ENCODE measurements at regions not wholly inside any gene's neighbourhood (a gene's known extent, or its start where the extent isn't known, plus 50 kb on each side); places are given as distances from the start of the nearest gene placed in this dataset.

GRCh38 chr6:22126910-22127309 is 169.9 kb downstream of the PRL start:
- TF ChIP-seq ZNF8 (CRISPR knock-in tag; IDR thresholded peaks at IDR 0.05) (no peak), TCF4 (CRISPR knock-in tag; IDR thresholded peaks at IDR 0.05; ENCODE audit: borderline replicate concordance) (no peak), ZFP30 (CRISPR knock-in tag; IDR thresholded peaks at IDR 0.05) (no peak), PATZ1 (CRISPR knock-in tag; IDR thresholded peaks at IDR 0.05; ENCODE audit: borderline replicate concordance) (no peak)
